ENCODE measurements at regions not wholly inside any gene's neighbourhood (a gene's known extent, or its start where the extent isn't known, plus 50 kb on each side); places are given as distances from the start of the nearest gene placed in this dataset.

DNA sequence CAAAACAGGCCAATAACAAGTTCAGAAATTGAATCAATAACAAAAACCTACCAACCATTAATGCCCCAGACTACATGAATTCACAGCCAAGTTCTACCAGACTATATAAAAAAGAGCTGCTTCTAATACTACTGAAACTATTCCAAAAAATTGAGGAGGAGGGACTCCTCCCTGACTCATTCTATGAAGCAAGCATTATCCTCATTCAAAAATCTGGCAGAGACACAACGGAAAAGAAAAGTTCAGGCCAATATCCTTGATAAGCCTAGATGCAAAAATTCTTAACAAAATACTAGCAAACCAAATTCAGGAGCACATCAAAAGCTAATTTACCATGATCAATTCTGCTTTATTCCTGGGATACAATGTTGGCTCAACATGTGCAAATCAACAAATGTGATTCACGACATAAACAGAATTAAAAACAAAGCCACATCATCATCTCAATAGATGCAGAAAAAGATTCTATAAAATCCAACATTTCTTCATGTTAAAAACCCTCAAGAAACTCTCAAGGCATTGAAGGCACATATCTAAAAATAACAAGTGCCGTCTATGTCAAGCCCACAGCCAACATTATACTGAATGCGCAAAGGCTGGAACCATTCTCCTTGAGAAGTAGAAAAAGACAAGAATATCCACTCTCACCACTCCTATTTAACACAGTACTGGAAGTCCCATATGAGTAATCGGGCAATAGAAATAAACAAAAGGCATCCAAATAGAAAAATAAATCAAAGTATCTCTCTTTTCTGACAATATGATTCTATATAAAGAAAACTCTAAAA, 573.6 kb upstream of the GRM7 start:
- Histone ChIP-seq H4K20me1 (ENCODE audit: insufficient read depth, low read length) (no peaks in the 10 kb centered on the region), H3K27me3 (ENCODE audit: control insufficient read depth in 2 of 2, insufficient read depth in 2 of 2, low read length in 2 of 2) (no peaks in the 10 kb centered on the region), H3K27ac (ENCODE audit: low read depth in 1 of 2, low read length in 2 of 2) (no peak overlapping the region), H3K79me2 (ENCODE audit: insufficient read depth, low read length) (no peaks in the 10 kb centered on the region), H3K4me2 (replicated peaks; ENCODE audit: extremely low read depth, low read length, poor library complexity, severe bottlenecking) (no peak overlapping the region), H2AFZ (ENCODE audit: insufficient read depth, low read depth, low read length, poor library complexity, severe bottlenecking) (no peak overlapping the region), H3K9me3 (replicated peaks in 1 of 2; ENCODE audit: control insufficient read depth in 1 of 2, insufficient read depth in 1 of 2, low read length in 2 of 2) (peaks cover 10 to 13% of the 10 kb centered on the region in 2 donors), H3K9ac (ENCODE audit: insufficient read depth, low read length, poor library complexity, severe bottlenecking) (no peak overlapping the region), H3K4me3 (replicated peaks in 1 of 3; ENCODE audit: low read depth in 2 of 3, low read length in 3 of 3) (no peak overlapping the region), H3K36me3 (replicated peaks in 1 of 2; ENCODE audit: control insufficient read depth in 1 of 2, insufficient read depth in 2 of 2, low read length in 2 of 2) (no peaks in the 10 kb centered on the region), H3K4me1 (ENCODE audit: control insufficient read depth in 1 of 2, insufficient read depth in 2 of 2, low read length in 2 of 2) (peaks cover 12 to 15% of the 10 kb centered on the region in 2 donors)
- intact Hi-C loops (cut with micrococcal nuclease): no loop called here
- H3K4me3 Mint-ChIP-seq: no peak overlapping the region
- H3K36me3 Mint-ChIP-seq: no peaks in the 10 kb centered on the region
- H3K4me1 Mint-ChIP-seq: peaks cover 20% of the 10 kb centered on the region
- H3K27ac Mint-ChIP-seq: no peak overlapping the region
- no peaks in the 10 kb centered on the region for H3K27me3 Mint-ChIP-seq (ENCODE audit: low read depth in 3 of 3)
- WGBS (ENCODE audit: insufficient coverage): 96% methylated on average over 4 of the region's 5 CpGs
- H3K9me3 Mint-ChIP-seq: peaks cover 8 to 33% (median 18%) of the 10 kb centered on the region in 7 donors
- DNase-seq: no peak
- TF ChIP-seq, protein P1, sequence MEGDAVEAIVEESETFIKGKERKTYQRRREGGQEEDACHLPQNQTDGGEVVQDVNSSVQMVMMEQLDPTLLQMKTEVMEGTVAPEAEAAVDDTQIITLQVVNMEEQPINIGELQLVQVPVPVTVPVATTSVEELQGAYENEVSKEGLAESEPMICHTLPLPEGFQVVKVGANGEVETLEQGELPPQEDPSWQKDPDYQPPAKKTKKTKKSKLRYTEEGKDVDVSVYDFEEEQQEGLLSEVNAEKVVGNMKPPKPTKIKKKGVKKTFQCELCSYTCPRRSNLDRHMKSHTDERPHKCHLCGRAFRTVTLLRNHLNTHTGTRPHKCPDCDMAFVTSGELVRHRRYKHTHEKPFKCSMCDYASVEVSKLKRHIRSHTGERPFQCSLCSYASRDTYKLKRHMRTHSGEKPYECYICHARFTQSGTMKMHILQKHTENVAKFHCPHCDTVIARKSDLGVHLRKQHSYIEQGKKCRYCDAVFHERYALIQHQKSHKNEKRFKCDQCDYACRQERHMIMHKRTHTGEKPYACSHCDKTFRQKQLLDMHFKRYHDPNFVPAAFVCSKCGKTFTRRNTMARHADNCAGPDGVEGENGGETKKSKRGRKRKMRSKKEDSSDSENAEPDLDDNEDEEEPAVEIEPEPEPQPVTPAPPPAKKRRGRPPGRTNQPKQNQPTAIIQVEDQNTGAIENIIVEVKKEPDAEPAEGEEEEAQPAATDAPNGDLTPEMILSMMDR (IDR thresholded peaks at IDR 0.05): no peak

DNA sequence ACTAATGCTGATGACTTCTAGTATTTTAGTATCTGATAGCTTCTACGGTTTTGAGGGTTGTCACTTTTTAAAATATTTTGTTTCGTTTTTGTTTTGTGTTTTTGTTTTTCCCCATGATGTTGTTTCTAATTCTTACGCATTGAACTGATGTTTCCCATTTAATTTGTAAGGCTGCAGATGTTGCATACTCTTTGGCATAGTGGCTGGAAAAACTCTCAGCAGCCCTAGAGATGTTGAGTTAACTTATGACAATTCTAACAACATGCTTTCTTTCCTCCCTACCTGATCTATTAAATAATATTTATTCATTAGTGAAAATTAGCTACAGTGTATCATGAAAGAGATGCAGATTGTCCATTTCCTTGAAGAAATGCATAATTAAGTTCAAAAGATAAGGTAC, 559.3 kb upstream of the GRM7 start:
- 73% methylated on average over 2 of the region's 3 CpGs for WGBS (ENCODE audit: insufficient coverage)
- no peak overlapping the region for H3K4me3 ChIP-seq (replicated peaks in 1 of 3; ENCODE audit: low read depth in 2 of 3, low read length in 3 of 3)
- no peak overlapping the region for H3K4me2 ChIP-seq (replicated peaks; ENCODE audit: extremely low read depth, low read length, poor library complexity, severe bottlenecking)
- Mint-ChIP-seq H3K36me3 (no peaks in the 10 kb centered on the region), H3K4me1 (no peaks in the 10 kb centered on the region), H3K27me3 (ENCODE audit: low read depth in 3 of 3) (no peaks in the 10 kb centered on the region), H3K9me3 (peaks cover 0 to 14% (median 10%) of the 10 kb centered on the region in 7 donors), H3K27ac (no peak overlapping the region), H3K4me3 (no peak overlapping the region)
- no peaks in the 10 kb centered on the region for H3K4me1 ChIP-seq (ENCODE audit: control insufficient read depth in 1 of 2, insufficient read depth in 2 of 2, low read length in 2 of 2)
- TF ChIP-seq, protein P1 (IDR thresholded peaks at IDR 0.05): no peak
- intact Hi-C loops (cut with micrococcal nuclease): no loop called here
- H3K27ac ChIP-seq (ENCODE audit: low read depth in 1 of 2, low read length in 2 of 2): no peak overlapping the region
- no peak overlapping the region for H3K9ac ChIP-seq (ENCODE audit: insufficient read depth, low read length, poor library complexity, severe bottlenecking)
- H3K9me3 ChIP-seq (replicated peaks in 1 of 2; ENCODE audit: control insufficient read depth in 1 of 2, insufficient read depth in 1 of 2, low read length in 2 of 2): peaks cover 6 to 10% of the 10 kb centered on the region in 2 donors
- H2AFZ ChIP-seq (ENCODE audit: insufficient read depth, low read depth, low read length, poor library complexity, severe bottlenecking): no peak overlapping the region
- no peak for DNase-seq
- H4K20me1 ChIP-seq (ENCODE audit: insufficient read depth, low read length): no peaks in the 10 kb centered on the region
- no peaks in the 10 kb centered on the region for H3K27me3 ChIP-seq (ENCODE audit: control insufficient read depth in 2 of 2, insufficient read depth in 2 of 2, low read length in 2 of 2)
- no peaks in the 10 kb centered on the region for H3K79me2 ChIP-seq (ENCODE audit: insufficient read depth, low read length)
- H3K36me3 ChIP-seq (replicated peaks in 1 of 2; ENCODE audit: control insufficient read depth in 1 of 2, insufficient read depth in 2 of 2, low read length in 2 of 2): no peaks in the 10 kb centered on the region
